Gastroesophageal sphincter (tissue), 3 donors: ENCODE measurements at regions not wholly inside any gene's neighbourhood (a gene's known extent, or its start where the extent isn't known, plus 50 kb on each side); places are given as distances from the start of the nearest gene placed in this dataset.

Experiments
- POLR2AphosphoS5 ChIP-seq: sonication (generic); formaldehyde crosslinking; IDR thresholded peaks from one replicate; pipeline ENCODE4 v1.6.1; 2017; ENCODE audit warnings: antibody characterized with exemption
- TF ChIP-seq, protein P1 (sequence below), 4 experiments: fragments of 200-600 bp in 2 of 4; fragments of 450-650 bp in 2 of 4; sonication (generic) in 1 of 4; IDR thresholded peaks; one replicate each; pipeline ENCODE4 v1.5.1; 2017 to 2019; ENCODE audit warnings: antibody characterized with exemption in 4 of 4, mild to moderate bottlenecking in 2 of 4, moderate library complexity in 2 of 4

GRCh38 chr14:37778135-37778943 is 182.9 kb downstream of the TTC6 start:
- TF ChIP-seq, protein P1, sequence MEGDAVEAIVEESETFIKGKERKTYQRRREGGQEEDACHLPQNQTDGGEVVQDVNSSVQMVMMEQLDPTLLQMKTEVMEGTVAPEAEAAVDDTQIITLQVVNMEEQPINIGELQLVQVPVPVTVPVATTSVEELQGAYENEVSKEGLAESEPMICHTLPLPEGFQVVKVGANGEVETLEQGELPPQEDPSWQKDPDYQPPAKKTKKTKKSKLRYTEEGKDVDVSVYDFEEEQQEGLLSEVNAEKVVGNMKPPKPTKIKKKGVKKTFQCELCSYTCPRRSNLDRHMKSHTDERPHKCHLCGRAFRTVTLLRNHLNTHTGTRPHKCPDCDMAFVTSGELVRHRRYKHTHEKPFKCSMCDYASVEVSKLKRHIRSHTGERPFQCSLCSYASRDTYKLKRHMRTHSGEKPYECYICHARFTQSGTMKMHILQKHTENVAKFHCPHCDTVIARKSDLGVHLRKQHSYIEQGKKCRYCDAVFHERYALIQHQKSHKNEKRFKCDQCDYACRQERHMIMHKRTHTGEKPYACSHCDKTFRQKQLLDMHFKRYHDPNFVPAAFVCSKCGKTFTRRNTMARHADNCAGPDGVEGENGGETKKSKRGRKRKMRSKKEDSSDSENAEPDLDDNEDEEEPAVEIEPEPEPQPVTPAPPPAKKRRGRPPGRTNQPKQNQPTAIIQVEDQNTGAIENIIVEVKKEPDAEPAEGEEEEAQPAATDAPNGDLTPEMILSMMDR (IDR thresholded peaks at IDR 0.05): no peak
- no peak for TF ChIP-seq POLR2AphosphoS5
